ENCODE measurements at regions not wholly inside any gene's neighbourhood (a gene's known extent, or its start where the extent isn't known, plus 50 kb on each side); places are given as distances from the start of the nearest gene placed in this dataset.
"Not testable (repeated sequence)": the region's sequence is repeated elsewhere in the genome, so short reads cannot be mapped to it uniquely, and the experiment has no call there.

DNA sequence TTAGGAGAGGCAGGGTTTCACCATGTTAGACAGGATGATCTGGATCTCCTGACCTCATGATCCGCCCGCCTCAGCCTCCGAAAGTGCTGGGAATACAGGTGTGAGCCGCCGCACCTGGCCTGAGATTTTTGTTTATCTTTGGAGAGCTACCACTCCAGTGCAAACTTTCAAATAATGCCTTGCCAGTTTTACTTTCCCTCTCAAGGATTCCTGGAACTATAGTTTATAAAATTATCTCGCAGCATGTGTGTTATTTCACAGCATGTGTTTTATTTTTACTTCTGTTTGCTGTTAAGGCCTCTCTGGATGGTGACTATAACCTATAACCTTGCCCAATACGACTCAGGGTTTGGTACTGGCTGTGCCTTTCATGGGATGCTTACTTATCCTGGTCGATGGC lies 458.0 kb upstream of the NDN start:
- H3K27me3 Mint-ChIP-seq (ENCODE audit: low read depth); H3K4me1 Mint-ChIP-seq; H3K4me3 Mint-ChIP-seq; H3K36me3 Mint-ChIP-seq (ENCODE audit: low read depth); H3K9me3 Mint-ChIP-seq; H3K27ac Mint-ChIP-seq: not testable (repeated sequence)

DNA sequence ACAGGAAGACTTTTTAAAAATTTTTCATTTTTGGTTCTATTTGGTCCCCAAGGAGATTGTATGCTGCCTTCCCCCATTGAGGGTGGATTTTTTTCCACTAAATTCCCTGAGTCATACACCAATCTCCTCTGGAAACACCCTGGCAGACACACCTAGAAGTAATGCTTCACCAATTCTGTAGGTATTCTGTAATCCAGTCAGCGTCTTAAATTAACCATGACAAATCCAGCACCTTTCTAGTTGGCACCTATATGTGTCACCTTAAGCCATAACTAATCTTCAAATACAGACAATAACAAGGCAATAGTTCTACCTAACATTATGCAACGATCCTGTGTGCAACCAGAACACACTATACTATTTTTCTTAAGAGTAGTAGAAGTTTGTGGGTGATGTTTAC lies 459.1 kb upstream of the NDN start:
- TF ChIP-seq, protein P1, sequence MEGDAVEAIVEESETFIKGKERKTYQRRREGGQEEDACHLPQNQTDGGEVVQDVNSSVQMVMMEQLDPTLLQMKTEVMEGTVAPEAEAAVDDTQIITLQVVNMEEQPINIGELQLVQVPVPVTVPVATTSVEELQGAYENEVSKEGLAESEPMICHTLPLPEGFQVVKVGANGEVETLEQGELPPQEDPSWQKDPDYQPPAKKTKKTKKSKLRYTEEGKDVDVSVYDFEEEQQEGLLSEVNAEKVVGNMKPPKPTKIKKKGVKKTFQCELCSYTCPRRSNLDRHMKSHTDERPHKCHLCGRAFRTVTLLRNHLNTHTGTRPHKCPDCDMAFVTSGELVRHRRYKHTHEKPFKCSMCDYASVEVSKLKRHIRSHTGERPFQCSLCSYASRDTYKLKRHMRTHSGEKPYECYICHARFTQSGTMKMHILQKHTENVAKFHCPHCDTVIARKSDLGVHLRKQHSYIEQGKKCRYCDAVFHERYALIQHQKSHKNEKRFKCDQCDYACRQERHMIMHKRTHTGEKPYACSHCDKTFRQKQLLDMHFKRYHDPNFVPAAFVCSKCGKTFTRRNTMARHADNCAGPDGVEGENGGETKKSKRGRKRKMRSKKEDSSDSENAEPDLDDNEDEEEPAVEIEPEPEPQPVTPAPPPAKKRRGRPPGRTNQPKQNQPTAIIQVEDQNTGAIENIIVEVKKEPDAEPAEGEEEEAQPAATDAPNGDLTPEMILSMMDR (IDR thresholded peaks at IDR 0.05; ENCODE audit: unreplicated experiment in 3 of 3) = no peak
- Mint-ChIP-seq H3K9me3 (peaks cover 3% of the 10 kb centered on the region), H3K4me3 (no peak overlapping the region), H3K36me3 (ENCODE audit: low read depth) (no peaks in the 10 kb centered on the region), H3K4me1 (no peaks in the 10 kb centered on the region), H3K27me3 (ENCODE audit: low read depth) (no peaks in the 10 kb centered on the region), H3K27ac (no peak overlapping the region)

DNA sequence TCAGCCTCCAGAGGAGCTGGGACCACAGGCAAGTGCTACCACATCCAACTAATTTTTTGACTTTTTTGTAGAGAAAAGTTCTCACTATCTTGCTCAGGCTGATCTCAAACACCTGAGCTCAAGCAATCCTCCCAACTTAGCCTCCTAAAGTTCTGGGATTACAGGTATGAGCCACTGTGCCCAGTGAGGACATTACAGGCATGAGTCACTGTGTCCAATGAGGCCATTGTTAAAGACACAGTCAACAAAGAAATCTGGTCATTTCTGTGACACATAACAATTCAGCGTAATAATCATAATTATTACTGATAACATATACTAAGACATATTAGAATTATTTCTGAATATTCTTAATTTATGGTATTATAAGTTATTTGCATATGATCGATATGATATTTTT lies 463.4 kb upstream of the NDN start:
- TF ChIP-seq, protein P1 (IDR thresholded peaks at IDR 0.05; ENCODE audit: unreplicated experiment in 3 of 3) = no peak
- Mint-ChIP-seq H3K36me3 (ENCODE audit: low read depth) (no peaks in the 10 kb centered on the region), H3K4me3 (no peak overlapping the region), H3K9me3 (peaks cover 11% of the 10 kb centered on the region), H3K27me3 (ENCODE audit: low read depth) (no peaks in the 10 kb centered on the region), H3K4me1 (no peaks in the 10 kb centered on the region), H3K27ac (no peak overlapping the region)

DNA sequence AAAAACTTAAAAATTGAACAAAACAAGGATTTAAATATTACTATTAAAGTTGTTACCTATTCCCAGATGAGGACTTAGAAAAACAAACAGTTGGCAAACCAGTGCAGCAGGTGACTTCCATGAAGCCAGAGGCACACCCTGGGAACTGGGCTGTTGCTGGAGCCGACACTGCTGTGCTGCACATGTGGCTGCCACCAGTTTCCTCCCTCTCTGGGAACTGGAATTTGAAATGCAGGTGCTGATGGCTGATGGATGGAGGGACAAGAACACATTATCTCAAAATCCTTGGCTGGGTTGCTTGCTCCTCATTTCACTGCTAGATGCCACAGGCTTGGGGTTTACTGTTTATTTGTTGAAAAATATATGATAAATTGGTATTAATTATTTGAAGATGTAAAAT lies 471.2 kb upstream of the NDN start:
- H3K4me1 Mint-ChIP-seq; H3K36me3 Mint-ChIP-seq (ENCODE audit: low read depth); H3K27ac Mint-ChIP-seq; H3K4me3 Mint-ChIP-seq; H3K27me3 Mint-ChIP-seq (ENCODE audit: low read depth): not testable (repeated sequence)
- H3K9me3 Mint-ChIP-seq = peaks cover 11% of the 10 kb centered on the region

DNA sequence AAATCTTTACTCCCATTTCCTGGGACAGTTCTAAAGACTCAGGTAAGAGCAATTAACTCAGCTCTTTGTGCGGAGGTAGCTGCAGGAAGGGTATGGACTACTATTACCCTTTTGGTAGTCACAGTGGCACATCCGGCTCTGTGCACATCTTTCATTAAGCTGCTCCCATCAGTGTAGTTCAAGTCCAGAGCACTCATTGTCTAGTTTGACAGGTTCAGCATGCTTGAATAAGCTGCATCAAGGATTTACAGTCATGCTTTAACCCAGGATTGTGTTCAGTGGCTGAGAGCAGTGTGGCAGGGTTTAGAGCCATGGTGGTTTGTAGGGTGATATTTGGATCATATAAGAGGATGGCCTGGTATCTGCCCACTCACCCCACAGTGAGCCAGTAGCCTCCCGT lies 478.4 kb upstream of the NDN start:
- not testable (repeated sequence) for H3K4me1 Mint-ChIP-seq; H3K27me3 Mint-ChIP-seq (ENCODE audit: low read depth); H3K4me3 Mint-ChIP-seq; H3K36me3 Mint-ChIP-seq (ENCODE audit: low read depth); H3K27ac Mint-ChIP-seq; H3K9me3 Mint-ChIP-seq

DNA sequence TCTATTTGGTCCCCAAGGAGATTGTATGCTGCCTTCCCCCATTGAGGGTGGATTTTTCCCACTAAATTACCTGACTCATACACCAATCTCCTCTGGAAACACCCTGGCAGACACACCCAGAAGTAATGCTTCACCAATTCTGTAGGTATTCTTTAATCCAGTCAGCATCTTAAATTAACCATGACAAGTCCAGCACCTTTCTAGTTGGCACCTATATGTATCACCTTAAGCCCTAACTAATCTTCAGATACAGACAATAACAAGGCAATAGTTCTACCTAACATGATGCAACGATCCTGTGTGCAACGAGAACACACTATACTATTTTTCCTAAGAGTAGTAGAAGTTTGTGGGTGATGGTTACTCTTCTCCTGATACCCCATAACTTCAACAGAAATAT lies 473.3 kb upstream of the NPAP1 start:
- not testable (repeated sequence) for H3K27me3 Mint-ChIP-seq (ENCODE audit: low read depth); H3K4me3 Mint-ChIP-seq; H3K4me1 Mint-ChIP-seq; H3K36me3 Mint-ChIP-seq (ENCODE audit: low read depth); H3K9me3 Mint-ChIP-seq; H3K27ac Mint-ChIP-seq

DNA sequence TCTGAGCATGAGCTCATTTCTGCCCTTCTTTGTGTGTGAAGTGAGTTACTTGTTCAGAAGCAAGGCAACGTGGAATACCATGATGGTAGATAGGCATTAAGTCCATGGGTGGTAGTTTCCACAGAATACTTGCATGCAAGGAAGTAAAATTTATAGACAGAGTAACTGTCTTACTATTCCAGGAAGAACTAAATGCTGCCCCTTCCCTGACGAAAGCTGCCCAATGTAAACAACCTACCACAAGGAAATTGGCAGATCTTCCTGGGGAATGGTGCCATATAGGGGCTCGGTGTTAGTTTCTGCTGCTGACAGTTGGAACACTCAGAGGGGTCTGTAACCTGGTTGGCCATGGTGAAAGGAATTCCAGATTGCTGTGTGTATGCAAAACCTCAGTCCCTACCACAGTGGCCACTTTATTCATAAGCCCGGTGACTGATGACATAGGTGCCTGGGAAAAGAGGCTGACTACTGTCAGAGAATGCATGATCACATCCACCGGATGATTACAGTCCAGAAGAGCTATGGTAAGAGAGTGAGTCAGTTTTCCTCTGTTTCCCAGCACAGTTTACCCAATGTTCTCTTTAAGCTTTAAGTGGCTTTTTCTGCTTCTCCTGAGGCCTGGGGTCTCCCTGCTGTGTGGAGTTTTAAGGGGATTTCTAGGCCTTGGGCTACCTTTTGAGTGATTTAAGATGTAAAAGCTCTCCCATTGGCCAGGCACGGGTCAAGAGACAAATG lies 463.7 kb upstream of the NPAP1 start:
- H3K9me3 Mint-ChIP-seq; H3K27me3 Mint-ChIP-seq (ENCODE audit: low read depth); H3K4me3 Mint-ChIP-seq: not testable (repeated sequence)

GRCh38 chr15:24223739-24224138 lies 451.8 kb upstream of the NPAP1 start:
- Mint-ChIP-seq H3K4me1 (no peaks in the 10 kb centered on the region), H3K27me3 (ENCODE audit: low read depth) (no peaks in the 10 kb centered on the region), H3K27ac (no peak overlapping the region), H3K9me3 (peaks cover 14% of the 10 kb centered on the region), H3K4me3 (no peak overlapping the region), H3K36me3 (ENCODE audit: low read depth) (no peaks in the 10 kb centered on the region)
- TF ChIP-seq, protein P1 (IDR thresholded peaks at IDR 0.05; ENCODE audit: unreplicated experiment in 3 of 3) = no peak

More for the DNA sequence above, 463.7 kb upstream of the NPAP1 start:
- not testable (repeated sequence) for H3K36me3 Mint-ChIP-seq (ENCODE audit: low read depth); H3K27ac Mint-ChIP-seq; H3K4me1 Mint-ChIP-seq
